ENCODE measurements at regions not wholly inside any gene's neighbourhood (a gene's known extent, or its start where the extent isn't known, plus 50 kb on each side); places are given as distances from the start of the nearest gene placed in this dataset.

- 92% methylated on average over 5 of the region's 5 CpGs for WGBS (ENCODE audit: low lambda C conversion rate)
- Histone ChIP-seq H3K79me2 (ENCODE audit: insufficient read depth) (no peaks in the 10 kb centered on the region), H3K27me3 (ENCODE audit: insufficient read depth) (no peaks in the 10 kb centered on the region), H3K4me2 (no peak overlapping the region), H3K36me3 (replicated peaks in 1 of 2; ENCODE audit: control insufficient read depth in 1 of 2, insufficient read depth in 2 of 2, low read length in 1 of 2) (no peaks in the 10 kb centered on the region), H2AFZ (ENCODE audit: low read depth) (no peak overlapping the region), H3K4me3 (ENCODE audit: low read depth in 2 of 2, low read length in 1 of 2) (no peak overlapping the region), H3K27ac (ENCODE audit: low read depth in 2 of 2, low read length in 1 of 2) (peak overlapping the region in 1 of 2 experiments; percentile 74; a peak in 2 of 4 replicates), H3K9ac (no peak overlapping the region), H3F3A (replicated peaks; ENCODE audit: insufficient read depth) (peaks cover 33% of the 10 kb centered on the region), H4K20me1 (ENCODE audit: insufficient read depth) (no peaks in the 10 kb centered on the region), H3K9me2 (no peaks in the 10 kb centered on the region), H3K4me1 (ENCODE audit: control insufficient read depth in 1 of 2, insufficient read depth in 2 of 2, low read depth in 1 of 2, low read length in 1 of 2) (peaks cover 9 to 41% of the 10 kb centered on the region in 2 experiments), H3K9me3 (no peaks in the 10 kb centered on the region)
- CTCF ChIA-PET: interaction anchor here (0.6 kb wide), 1 partner anchor 34 kb away, joined by 4 read pairs; no protein-coding TSS in a partner anchor
- POLR2A ChIA-PET: no interaction called here
- DNase-seq: no peak
- 0 out of 2 replicates have a peak, but pooled peaks have one; percentile 13 for TF ChIP-seq CTCF (IDR thresholded peaks at IDR 0.05)
- no peak for TF ChIP-seq GABPA (IDR thresholded peaks at IDR 0.05; ENCODE audit: low read depth)
- no peak for TF ChIP-seq CHD2 (IDR thresholded peaks at IDR 0.05; ENCODE audit: low read length, partially characterized antibody)
- no peak for TF ChIP-seq NRF1 (IDR thresholded peaks at IDR 0.05; ENCODE audit: low read depth, low read length)
- 0 out of 2 replicates have a peak, but pooled peaks have one; percentile 10 for TF ChIP-seq PBX3 (IDR thresholded peaks at IDR 0.05)
Observed at GRCh38 chr2:215794829-215795546, 218.4 kb downstream of the MREG start.

- H3K4me3 ChIP-seq (ENCODE audit: low read depth in 2 of 2, low read length in 1 of 2): no peak overlapping the region
- H3F3A ChIP-seq (replicated peaks; ENCODE audit: insufficient read depth): peaks cover 33% of the 10 kb centered on the region
- CTCF ChIA-PET: interaction anchor here (0.5 to 0.6 kb wide), 2 partner anchors 35 to 1249 kb away, joined by 3 to 4 read pairs; no protein-coding TSS in a partner anchor
- peak overlapping the region; percentile 31; the same call in 1 of the 2 replicates for H3K9ac ChIP-seq
- H3K4me2 ChIP-seq: peak overlapping the region; percentile 22; the same call in 1 of the 2 replicates
- peak overlapping the region; percentile 22 to 74; a peak in 3 of 4 replicates for H3K27ac ChIP-seq (ENCODE audit: low read depth in 2 of 2, low read length in 1 of 2)
- peaks cover 9 to 41% of the 10 kb centered on the region in 2 experiments for H3K4me1 ChIP-seq (ENCODE audit: control insufficient read depth in 1 of 2, insufficient read depth in 2 of 2, low read depth in 1 of 2, low read length in 1 of 2)
- H3K27me3 ChIP-seq (ENCODE audit: insufficient read depth): no peaks in the 10 kb centered on the region
- DNase-seq: no peak
- 67% methylated on average over 3 of the region's 3 CpGs for WGBS (ENCODE audit: low lambda C conversion rate)
- POLR2A ChIA-PET: no interaction called here
- no peaks in the 10 kb centered on the region for H4K20me1 ChIP-seq (ENCODE audit: insufficient read depth)
- H3K9me3 ChIP-seq: no peaks in the 10 kb centered on the region
- peak overlapping the region; percentile 45; the same call in 1 of the 2 replicates for H2AFZ ChIP-seq (ENCODE audit: low read depth)
- no peaks in the 10 kb centered on the region for H3K36me3 ChIP-seq (replicated peaks in 1 of 2; ENCODE audit: control insufficient read depth in 1 of 2, insufficient read depth in 2 of 2, low read length in 1 of 2)
- no peaks in the 10 kb centered on the region for H3K79me2 ChIP-seq (ENCODE audit: insufficient read depth)
- peak; percentile 62 for TF ChIP-seq MAX (IDR thresholded peaks at IDR 0.05; ENCODE audit: low read depth)
- peak; percentile 79 for TF ChIP-seq TCF12 (IDR thresholded peaks at IDR 0.05)
- TF ChIP-seq FOSL2 (IDR thresholded peaks at IDR 0.05; ENCODE audit: borderline replicate concordance, low read depth): peak; percentile 64; the same call in 1 of the 2 replicates
- peak; percentile 92 for TF ChIP-seq NFIC (IDR thresholded peaks at IDR 0.05; ENCODE audit: borderline replicate concordance)
- TF ChIP-seq TEAD4 (IDR thresholded peaks at IDR 0.05; ENCODE audit: borderline replicate concordance, insufficient read depth): 0 out of 2 replicates have a peak, but pooled peaks have one; percentile 10
- TF ChIP-seq FOXJ3 (CRISPR knock-in tag; IDR thresholded peaks at IDR 0.05): no peak
- no peak for TF ChIP-seq CTCF (IDR thresholded peaks at IDR 0.05)
- TF ChIP-seq RFX5 (IDR thresholded peaks at IDR 0.05; ENCODE audit: low read length): no peak
- no peak for TF ChIP-seq GABPA (IDR thresholded peaks at IDR 0.05; ENCODE audit: low read depth)
- TF ChIP-seq TAF1 (IDR thresholded peaks at IDR 0.05; ENCODE audit: borderline replicate concordance, low read depth, low read length): peak; percentile 13; the same call in 1 of the 2 replicates
- peak in 1 of 2 experiments; percentile 65; a peak in 1 of 4 replicates for TF ChIP-seq EP300 (IDR thresholded peaks at IDR 0.05; ENCODE audit: borderline replicate concordance in 1 of 2, low read depth in 1 of 2, low read length in 1 of 2)
- 0 out of 2 replicates have a peak, but pooled peaks have one; percentile 34 for TF ChIP-seq PBX3 (IDR thresholded peaks at IDR 0.05)
- peak; percentile 72 for TF ChIP-seq JUND (IDR thresholded peaks at IDR 0.05)
- H3K9me2 ChIP-seq: no peaks in the 10 kb centered on the region
Observed at GRCh38 chr2:215793747-215794595, 219.4 kb downstream of the MREG start.

All from SK-N-SH (cell line).